ENCODE measurements at regions not wholly inside any gene's neighbourhood (a gene's known extent, or its start where the extent isn't known, plus 50 kb on each side); places are given as distances from the start of the nearest gene placed in this dataset.

GRCh38 chr4:112939901-112940300 is 109.6 kb upstream of the ANK2 start:
- intact Hi-C loops (cut with micrococcal nuclease) = loop anchor here (5.0 to 10.0 kb wide), 3 partner anchors 88 to 305 kb away; partner anchors contain the start of genes LARP7 and ZGRF1
- no TSS peak for BruUV-seq (replicated peaks)
- Histone ChIP-seq H3K27me3 (ENCODE audit: control insufficient read depth in 2 of 2, insufficient read depth in 2 of 2, low read length in 2 of 2) (no peaks in the 10 kb centered on the region), H4K20me1 (replicated peaks; ENCODE audit: control insufficient read depth, insufficient read depth, low read length) (no peaks in the 10 kb centered on the region), H3K9me1 (ENCODE audit: control insufficient read depth, insufficient read depth, low read length) (no peaks in the 10 kb centered on the region), H3K79me2 (ENCODE audit: control insufficient read depth, insufficient read depth, low read length) (no peaks in the 10 kb centered on the region), H3K4me3 (no peak overlapping the region), H3K9me3 (replicated peaks; ENCODE audit: control insufficient read depth, insufficient read depth, low read depth, low read length) (no peaks in the 10 kb centered on the region), H3K4me2 (ENCODE audit: insufficient read depth, low read length) (no peak overlapping the region), H3K36me3 (ENCODE audit: control insufficient read depth, insufficient read depth, low read length) (no peaks in the 10 kb centered on the region), H3K4me1 (replicated peaks in 1 of 2; ENCODE audit: control insufficient read depth in 2 of 2, insufficient read depth in 2 of 2, low read length in 2 of 2) (no peaks in the 10 kb centered on the region), H3K9ac (ENCODE audit: insufficient read depth in 1 of 2, low read depth in 2 of 2, low read length in 2 of 2) (no peak overlapping the region), H2AFZ (ENCODE audit: low read depth, low read length) (no peak overlapping the region), H3K27ac (ENCODE audit: extremely low read depth, low read depth, low read length) (no peak overlapping the region)
- ATAC-seq = no peak
- in situ Hi-C loops (cut with MboI) = no loop called here
- WGBS (ENCODE audit: insufficient coverage, low coverage, missing lambda C conversion rate) = 4% methylated on average over 4 of the region's 4 CpGs
- no peak for TF ChIP-seq NFE2L1 (tag; IDR thresholded peaks at IDR 0.05; ENCODE audit: borderline replicate concordance, low read depth)
- no peak for TF ChIP-seq CC2D1A (IDR thresholded peaks at IDR 0.05)
- TF ChIP-seq MAX (CRISPR knock-in tag; IDR thresholded peaks at IDR 0.05) = no peak
- no peak for TF ChIP-seq ZNF316 (IDR thresholded peaks at IDR 0.05)
- no peak for TF ChIP-seq PKNOX1 (IDR thresholded peaks at IDR 0.05)
- TF ChIP-seq EGR1 (conservative IDR thresholded peaks at IDR 0.05) = no peak
- no peak for TF ChIP-seq BMI1 (IDR thresholded peaks at IDR 0.05; ENCODE audit: low read length)
- TF ChIP-seq COPS2 (conservative IDR thresholded peaks at IDR 0.05) = no peak
- TF ChIP-seq SMARCA4 (IDR thresholded peaks at IDR 0.05) = no peak
- TF ChIP-seq BRD4 (IDR thresholded peaks at IDR 0.05) = no peak
- no peak for FAIRE-seq
- DNase-seq (ENCODE audit: extremely low read depth in 1 of 4, low spot score in 3 of 4) = no peak
- POLR2A ChIA-PET = no interaction called here
- CTCF ChIA-PET (ENCODE audit: low intra/inter-chr PET ratio) = interaction anchor here (0.9 kb wide), 1 partner anchor 175 kb away, joined by 4 read pairs; no protein-coding TSS in a partner anchor
